ENCODE measurements at regions not wholly inside any gene's neighbourhood (a gene's known extent, or its start where the extent isn't known, plus 50 kb on each side); places are given as distances from the start of the nearest gene placed in this dataset.

DNA sequence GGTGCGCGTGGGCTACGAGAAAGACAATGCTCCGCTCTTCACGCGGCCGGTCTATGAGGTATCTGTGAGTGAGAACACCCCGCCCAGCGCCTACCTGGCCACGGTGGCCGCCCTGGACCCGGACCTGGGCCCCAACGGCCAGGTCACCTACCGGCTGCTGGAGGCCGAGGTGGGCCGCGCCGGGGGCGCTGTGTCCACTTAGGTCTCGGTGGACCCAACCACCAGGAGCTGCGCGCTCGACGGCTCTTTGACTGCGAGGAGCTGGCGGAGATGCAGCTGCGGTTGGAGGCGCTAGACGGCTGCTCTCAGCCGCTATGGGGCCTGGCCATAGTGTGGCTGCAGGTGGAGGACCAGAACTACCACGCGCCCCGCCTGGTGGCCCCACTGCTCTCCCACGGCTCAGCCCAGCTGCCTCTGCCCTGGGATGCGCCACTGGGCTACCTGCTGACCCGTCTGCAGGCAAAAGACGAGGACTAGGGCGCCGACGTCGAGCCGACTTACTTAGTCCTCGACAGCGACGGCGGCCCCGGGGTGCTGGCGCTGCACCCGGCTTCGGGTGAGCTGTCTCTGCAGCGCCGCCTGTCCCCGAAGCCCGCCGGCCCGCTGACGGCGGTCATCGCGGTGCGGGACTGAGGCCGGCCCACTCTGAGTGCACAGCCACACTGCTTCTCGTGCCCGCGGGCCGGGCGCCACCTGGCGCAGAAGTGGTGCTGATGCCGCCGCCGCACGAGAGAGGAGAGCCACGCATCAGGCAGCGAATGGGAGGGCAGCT is 173.0 kb downstream of the OLFM4 start:
- Histone ChIP-seq H3K4me1 (peaks cover 6% of the 10 kb centered on the region), H3K9me3 (no peaks in the 10 kb centered on the region), H3K4me3 (peak overlapping the region in 1 of 2 donors; percentile 3), H3K27me3 (peaks cover 10% of the 10 kb centered on the region), H3K27ac (no peak overlapping the region), H3K36me3 (no peaks in the 10 kb centered on the region)
- intact Hi-C loops (cut with DNase I): no loop called here
- no peak for DNase-seq (ENCODE audit: extremely low spot score in 2 of 2)
- TF ChIP-seq CTCF (IDR thresholded peaks at IDR 0.05) (no peak), POLR2AphosphoS5 (IDR thresholded peaks at IDR 0.05; ENCODE audit: insufficient read depth in 1 of 2, low read depth in 1 of 2) (no peak), POLR2A (IDR thresholded peaks at IDR 0.05) (no peak)

DNA sequence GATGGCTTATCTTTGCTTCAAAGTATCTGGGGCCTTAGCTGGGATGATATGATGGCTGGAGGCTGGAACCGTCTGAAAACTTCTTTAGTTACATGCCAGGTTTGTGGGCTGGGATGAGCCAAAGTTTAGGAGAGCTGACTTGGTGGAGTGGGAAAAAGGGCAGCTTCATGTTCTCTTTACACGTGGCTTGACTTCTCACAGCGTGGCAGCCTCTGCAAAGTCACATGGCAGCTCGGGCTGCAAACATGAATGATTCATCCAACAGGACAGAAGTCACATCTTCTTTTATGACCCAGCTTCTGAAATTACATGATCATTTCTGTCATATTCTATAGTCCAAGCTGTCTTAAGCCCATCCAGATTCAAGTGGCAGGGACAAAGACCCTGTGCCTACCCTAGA is 176.0 kb downstream of the OLFM4 start:
- H3K4me1 ChIP-seq: peaks cover 6% of the 10 kb centered on the region
- DNase-seq (ENCODE audit: extremely low spot score in 2 of 2): no peak
- peaks cover 10% of the 10 kb centered on the region for H3K27me3 ChIP-seq
- no peak overlapping the region for H3K4me3 ChIP-seq
- H3K27ac ChIP-seq: no peak overlapping the region
- no peaks in the 10 kb centered on the region for H3K36me3 ChIP-seq
- no peak for TF ChIP-seq POLR2A (IDR thresholded peaks at IDR 0.05)
- no peak for TF ChIP-seq CTCF (IDR thresholded peaks at IDR 0.05)
- TF ChIP-seq POLR2AphosphoS5 (IDR thresholded peaks at IDR 0.05; ENCODE audit: insufficient read depth in 1 of 2, low read depth in 1 of 2): no peak
- intact Hi-C loops (cut with DNase I): no loop called here
- H3K9me3 ChIP-seq: no peaks in the 10 kb centered on the region

DNA sequence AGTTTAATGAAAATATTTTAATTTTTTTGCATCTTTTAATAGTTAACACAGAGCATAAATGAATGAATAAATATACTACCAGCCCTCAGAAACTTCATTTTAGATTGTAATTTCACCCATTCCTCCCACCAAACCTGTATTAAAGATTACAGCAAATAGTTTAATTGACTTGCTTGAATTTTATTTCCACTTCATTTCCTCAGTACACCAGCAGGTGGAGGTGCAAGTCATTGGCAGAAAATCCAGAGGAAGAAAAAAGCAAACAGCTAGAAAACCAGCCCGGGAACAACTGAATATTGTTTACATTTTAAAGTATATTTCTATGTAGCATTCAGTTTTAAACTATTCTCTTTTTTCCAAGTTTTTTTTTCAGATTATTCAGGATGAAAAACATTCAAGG is 177.8 kb downstream of the OLFM4 start:
- intact Hi-C loops (cut with DNase I): no loop called here
- H3K9me3 ChIP-seq: no peaks in the 10 kb centered on the region
- H3K27me3 ChIP-seq: peaks cover 7% of the 10 kb centered on the region
- no peak for TF ChIP-seq POLR2AphosphoS5 (IDR thresholded peaks at IDR 0.05; ENCODE audit: insufficient read depth in 1 of 2, low read depth in 1 of 2)
- TF ChIP-seq CTCF (IDR thresholded peaks at IDR 0.05): no peak
- no peak for TF ChIP-seq POLR2A (IDR thresholded peaks at IDR 0.05)
- no peaks in the 10 kb centered on the region for H3K36me3 ChIP-seq
- H3K4me1 ChIP-seq: peaks cover 2% of the 10 kb centered on the region
- no peak for DNase-seq (ENCODE audit: extremely low spot score in 2 of 2)
- H3K27ac ChIP-seq: no peak overlapping the region
- no peak overlapping the region for H3K4me3 ChIP-seq

GRCh38 chr13:53207556-53207955 is 178.9 kb downstream of the OLFM4 start:
- H3K36me3 ChIP-seq: no peaks in the 10 kb centered on the region
- no peaks in the 10 kb centered on the region for H3K27me3 ChIP-seq
- H3K27ac ChIP-seq: no peak overlapping the region
- no peak for DNase-seq (ENCODE audit: extremely low spot score in 2 of 2)
- no peaks in the 10 kb centered on the region for H3K4me1 ChIP-seq
- no peaks in the 10 kb centered on the region for H3K9me3 ChIP-seq
- H3K4me3 ChIP-seq: no peak overlapping the region
- TF ChIP-seq CTCF (IDR thresholded peaks at IDR 0.05) (no peak), POLR2AphosphoS5 (IDR thresholded peaks at IDR 0.05; ENCODE audit: insufficient read depth in 1 of 2, low read depth in 1 of 2) (no peak), POLR2A (IDR thresholded peaks at IDR 0.05) (no peak)
- intact Hi-C loops (cut with DNase I): no loop called here

- Histone ChIP-seq H3K27me3 (no peaks in the 10 kb centered on the region), H3K4me1 (no peaks in the 10 kb centered on the region), H3K9me3 (no peaks in the 10 kb centered on the region), H3K27ac (no peak overlapping the region), H3K4me3 (no peak overlapping the region), H3K36me3 (no peaks in the 10 kb centered on the region)
- intact Hi-C loops (cut with DNase I): no loop called here
- DNase-seq (ENCODE audit: extremely low spot score in 2 of 2): no peak
- no peak for TF ChIP-seq POLR2AphosphoS5 (IDR thresholded peaks at IDR 0.05; ENCODE audit: insufficient read depth in 1 of 2, low read depth in 1 of 2)
- TF ChIP-seq CTCF (IDR thresholded peaks at IDR 0.05): no peak
- TF ChIP-seq POLR2A (IDR thresholded peaks at IDR 0.05): no peak
Observed at GRCh38 chr13:53214433-53214832, 185.8 kb downstream of the OLFM4 start.
